GM10847 (cell line): ENCODE measurements at regions not wholly inside any gene's neighbourhood (a gene's known extent, or its start where the extent isn't known, plus 50 kb on each side); places are given as distances from the start of the nearest gene placed in this dataset.

Experiments used
- POLR2A ChIP-seq: IDR thresholded peaks from 2 replicates; pipeline ENCODE4 v1.6.1; 2011; ENCODE audit not compliant: insufficient read length; ENCODE audit errors: extremely low read depth

GRCh38 chr10:78907551-78908211, 161.1 kb upstream of the ZMIZ1 start:
- TF ChIP-seq POLR2A, result no peak

GRCh38 chr10:78909221-78909620, 159.5 kb upstream of the ZMIZ1 start:
- no peak for TF ChIP-seq POLR2A

- no peak for TF ChIP-seq POLR2A
Measured at GRCh38 chr10:78910021-78910420, 158.7 kb upstream of the ZMIZ1 start.

- no peak for TF ChIP-seq POLR2A
Measured at GRCh38 chr10:78910476-78910875, 158.3 kb upstream of the ZMIZ1 start.

- TF ChIP-seq POLR2A, result no peak
Measured at GRCh38 chr10:78910886-78911285, 157.9 kb upstream of the ZMIZ1 start.

DNA sequence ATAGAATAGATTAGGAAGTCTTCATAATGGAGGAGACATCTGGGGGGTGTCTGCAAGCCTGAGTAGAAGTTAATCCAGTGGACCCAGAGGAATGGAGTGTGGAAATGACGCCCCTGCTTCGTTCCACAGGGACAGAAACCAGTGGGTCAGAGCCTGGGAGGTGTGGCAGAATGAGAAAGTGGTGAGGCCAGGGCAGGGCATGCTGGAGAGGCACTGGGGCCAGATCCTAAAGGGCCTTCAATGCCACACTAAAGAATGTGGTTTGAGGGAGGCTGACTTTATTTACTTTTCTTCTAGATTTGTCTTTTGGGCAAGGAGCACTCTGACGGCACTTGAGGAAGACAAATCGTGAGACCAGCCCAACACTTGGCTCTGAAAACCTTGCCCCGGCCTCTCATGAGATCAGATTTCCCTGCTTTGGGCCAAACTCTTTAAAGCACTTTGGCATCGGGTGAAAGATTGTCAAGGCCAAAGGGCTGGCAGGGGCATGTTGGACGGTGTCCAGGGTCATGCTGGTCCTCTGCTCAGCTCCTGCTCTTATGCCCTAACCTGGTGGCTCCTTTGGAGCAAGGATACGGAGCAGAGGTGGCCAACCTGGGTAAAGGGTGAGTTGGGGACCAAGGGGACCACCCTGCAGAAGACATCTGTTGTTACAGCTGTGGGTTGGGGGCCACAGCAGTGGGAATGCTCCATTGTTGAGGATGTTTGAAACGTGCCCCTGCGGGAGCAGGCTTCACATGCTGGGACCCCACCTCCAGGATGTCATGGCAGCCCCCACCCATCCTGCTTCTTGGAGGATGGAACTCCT, 157.0 kb upstream of the ZMIZ1 start:
- TF ChIP-seq POLR2A, result no peak

DNA sequence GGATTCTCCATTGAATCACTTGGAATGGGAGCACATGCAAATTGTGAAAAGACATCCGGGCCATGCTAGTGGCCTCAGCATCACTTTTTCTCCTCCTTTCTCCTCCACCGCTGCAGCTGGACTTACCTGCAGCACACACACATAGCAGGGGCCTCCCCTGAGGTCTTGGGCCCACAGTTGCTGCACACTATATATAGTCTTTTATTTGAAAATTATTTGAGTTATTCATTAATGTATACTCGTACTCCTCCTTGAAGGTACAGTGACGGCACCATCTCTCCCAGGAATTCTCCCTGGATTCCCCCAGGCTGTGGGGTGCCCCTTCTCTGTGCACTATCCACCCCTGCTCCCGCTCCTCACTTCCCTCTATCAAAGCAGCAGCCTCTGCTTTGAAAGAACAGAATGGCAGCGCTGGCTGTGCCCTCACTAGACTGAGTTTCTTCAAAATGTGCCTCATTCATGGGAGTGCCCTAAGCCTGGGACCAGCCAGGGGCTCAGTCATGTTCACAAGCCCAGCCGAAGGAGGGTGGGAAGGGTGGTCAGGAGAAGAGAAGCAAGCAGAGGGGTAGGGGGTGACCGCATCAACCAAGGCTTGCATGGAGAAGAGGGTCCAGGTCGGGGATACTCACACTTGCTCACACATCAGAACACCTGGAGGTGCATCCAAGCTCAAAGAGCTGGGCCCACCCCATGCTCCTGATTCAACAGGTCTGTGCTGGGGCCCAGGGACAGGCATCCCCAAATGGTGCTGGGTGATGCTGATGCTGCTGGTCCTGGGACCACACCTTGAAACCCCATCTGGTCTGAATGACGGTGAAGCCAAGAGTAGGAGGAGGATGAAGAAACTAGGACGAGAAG, 156.2 kb upstream of the ZMIZ1 start:
- TF ChIP-seq POLR2A, result no peak

DNA sequence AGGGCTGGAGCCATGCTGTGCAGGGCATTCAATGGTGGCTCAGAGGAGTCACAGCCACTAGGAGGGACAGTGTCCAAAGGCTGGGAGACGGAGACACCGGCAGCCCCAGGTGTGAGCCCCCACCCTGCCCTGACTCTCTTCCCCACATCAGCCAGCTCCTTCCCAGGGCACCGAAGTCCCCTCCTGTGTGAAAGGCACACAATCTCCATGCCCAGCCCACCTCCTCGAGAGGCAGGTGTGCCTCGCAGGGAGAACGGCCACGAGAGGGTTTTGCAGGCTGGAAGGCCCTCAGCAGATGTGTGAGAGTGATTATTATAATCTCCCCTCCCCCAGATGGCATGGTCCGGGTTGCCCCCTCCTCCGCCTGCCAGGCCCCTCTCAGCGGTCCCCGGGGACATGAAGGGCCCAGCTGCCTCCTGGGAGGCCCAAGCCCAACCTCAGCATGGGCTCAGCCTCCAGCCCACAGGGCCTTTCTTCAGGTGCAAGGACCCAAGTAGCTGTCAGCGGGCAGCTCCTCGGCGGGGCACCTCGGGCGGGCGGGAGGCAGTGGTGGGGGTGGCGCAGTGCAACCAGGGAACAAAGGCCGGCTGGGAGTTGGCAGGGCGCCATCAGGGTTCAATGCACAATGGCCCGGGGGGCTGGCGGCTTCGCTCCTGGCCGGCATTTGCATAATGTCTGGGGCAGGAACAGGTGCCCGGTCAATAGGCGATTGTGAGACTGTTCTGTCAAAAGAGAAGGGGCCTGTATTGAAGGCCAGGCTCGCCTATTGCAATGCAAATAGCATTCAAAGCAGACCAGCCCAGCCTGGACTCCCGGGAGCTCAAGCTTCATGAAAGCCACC, 155.3 kb upstream of the ZMIZ1 start:
- no peak for TF ChIP-seq POLR2A

DNA sequence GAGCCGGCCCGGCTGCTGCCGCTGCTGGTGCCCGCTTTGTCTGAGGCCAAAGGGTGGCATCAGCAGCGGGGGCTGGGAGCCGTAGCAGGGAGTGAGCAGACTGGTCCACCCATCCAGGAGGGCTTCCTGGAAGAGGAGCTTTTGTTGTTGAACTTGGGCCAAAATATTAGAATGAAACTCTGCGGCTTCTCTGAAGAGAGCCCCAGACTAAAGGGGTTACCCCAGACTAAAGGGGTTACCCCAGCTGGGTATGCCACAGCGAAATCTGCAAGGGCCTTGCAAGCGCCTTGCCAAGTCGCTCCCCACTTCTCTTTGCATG, 154.7 kb upstream of the ZMIZ1 start:
- TF ChIP-seq POLR2A, result no peak

DNA sequence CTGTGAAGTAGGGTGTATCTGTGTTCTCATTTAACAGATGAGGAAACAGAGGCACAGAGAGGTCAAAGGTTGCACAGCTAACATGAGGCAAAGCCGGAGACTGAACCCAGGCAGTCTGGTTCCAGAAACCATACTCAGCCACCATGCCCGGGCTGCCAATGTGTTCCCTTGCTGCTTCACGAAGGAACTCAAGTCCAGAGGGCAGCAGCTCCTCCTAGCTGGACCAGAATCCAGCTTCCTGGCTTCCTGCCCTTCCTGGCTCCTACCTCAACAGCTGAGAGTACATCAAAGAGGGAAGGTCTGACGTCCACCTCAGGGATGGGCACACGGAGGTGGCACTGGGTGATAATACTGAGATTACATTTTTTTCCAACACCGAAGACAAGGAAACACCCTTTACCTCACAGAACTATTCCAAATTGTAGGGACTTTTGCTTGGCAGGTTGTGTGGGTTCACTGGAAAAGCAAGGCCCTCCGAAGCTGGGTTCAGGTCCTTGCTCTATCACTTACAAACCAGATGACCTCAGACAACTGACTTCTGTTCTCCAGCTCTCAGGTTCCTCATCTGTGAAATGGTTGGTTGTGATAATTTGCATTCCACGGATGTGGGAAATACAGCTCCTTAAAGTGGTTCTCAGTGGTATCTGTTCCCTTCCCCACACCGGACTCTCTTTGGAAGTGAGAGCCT, 154.1 kb upstream of the ZMIZ1 start:
- TF ChIP-seq POLR2A, result no peak

DNA sequence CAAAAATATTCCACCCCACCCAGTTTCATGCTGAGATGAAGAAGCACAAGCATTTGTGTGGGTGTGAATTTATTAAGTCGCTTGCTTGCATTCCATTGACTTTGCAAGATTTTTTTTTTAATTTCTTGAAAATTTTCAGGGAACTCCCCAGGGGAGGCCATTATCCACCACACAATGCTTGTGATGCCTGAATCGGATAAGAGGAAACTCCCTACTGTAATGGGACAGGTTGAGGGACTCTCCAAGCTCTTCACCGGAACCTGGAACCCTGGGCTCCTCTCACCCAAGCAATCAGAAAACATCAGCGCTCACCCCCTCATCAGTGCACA, 153.6 kb upstream of the ZMIZ1 start:
- no peak for TF ChIP-seq POLR2A

- no peak for TF ChIP-seq POLR2A
Measured at GRCh38 chr10:78916227-78916626, 152.5 kb upstream of the ZMIZ1 start.

DNA sequence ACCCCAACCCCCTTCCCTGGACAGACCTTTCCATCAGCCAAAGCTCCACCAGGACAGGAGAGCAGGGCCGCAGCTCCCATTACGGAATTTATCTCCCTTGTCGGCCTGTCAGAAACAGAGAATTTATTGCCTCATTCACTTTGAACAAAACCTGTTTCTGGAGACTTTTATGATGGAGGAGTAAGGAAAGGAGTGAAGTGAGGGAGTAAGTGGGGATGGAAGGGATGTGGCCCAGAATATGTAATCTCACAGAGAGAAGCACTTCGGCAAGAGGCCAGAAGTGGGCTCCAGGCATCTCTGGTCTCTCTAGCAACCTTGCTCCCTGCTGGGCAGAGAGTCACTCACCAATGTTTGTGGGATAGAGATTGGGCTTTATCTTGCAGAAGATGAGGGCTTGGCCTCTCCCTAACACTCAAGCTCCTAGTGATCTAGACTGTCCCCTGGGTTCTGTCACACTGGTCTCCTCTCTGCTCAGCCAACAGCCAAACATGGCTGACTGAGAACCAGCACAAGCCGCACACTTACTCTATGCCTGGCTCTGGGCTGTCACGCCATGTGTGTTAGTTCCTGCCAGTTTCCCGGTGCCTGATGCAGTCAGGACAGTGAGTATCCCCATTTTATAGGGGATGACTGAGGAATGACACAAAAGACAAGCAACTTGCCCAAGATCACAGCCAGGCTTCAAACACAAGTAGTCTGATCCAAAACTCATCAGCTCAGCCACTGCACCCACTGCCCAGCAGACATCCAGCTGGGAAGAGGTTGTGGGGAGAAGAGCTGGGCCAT, 149.4 kb upstream of the ZMIZ1 start:
- TF ChIP-seq POLR2A, result no peak

- TF ChIP-seq POLR2A, result no peak
Measured at GRCh38 chr10:78920011-78920410, 148.8 kb upstream of the ZMIZ1 start.
